Uterus (tissue), 3 donors: ENCODE measurements at regions not wholly inside any gene's neighbourhood (a gene's known extent, or its start where the extent isn't known, plus 50 kb on each side); places are given as distances from the start of the nearest gene placed in this dataset.

Experiments
- DNase-seq, 2 donors: peaks; one replicate each; pipeline ENCODE4 v3.0.0-alpha.2; 2019 to 2020
- H3K27ac ChIP-seq, 2 donors: fragments of 200-600 bp; sonication (generic); 1 replicate in 1 of 2; 2 replicates in 1 of 2; pipeline ENCODE4 v1.5.1; 2016 to 2018
- H3K27me3 ChIP-seq, 2 donors: fragments of 200-600 bp; sonication (generic); one replicate each; pipeline ENCODE4 v1.5.1; 2018 to 2019; ENCODE audit warnings: control low read depth in 1 of 2
- H3K36me3 ChIP-seq, 2 donors: fragments of 200-600 bp; sonication (generic); one replicate each; pipeline ENCODE4 v1.5.1; 2019; ENCODE audit warnings: control low read depth in 1 of 2
- H3K4me1 ChIP-seq, 2 donors: fragments of 200-600 bp; sonication (generic); one replicate each; pipeline ENCODE4 v1.5.1; 2018 to 2019; ENCODE audit warnings: control low read depth in 1 of 2
- H3K4me3 ChIP-seq, 2 donors: fragments of 200-600 bp; sonication (generic); 1 replicate in 1 of 2; 2 replicates in 1 of 2; pipeline ENCODE4 v1.5.1; 2018 to 2019; ENCODE audit warnings: mild to moderate bottlenecking in 1 of 2
- H3K9me3 ChIP-seq, 2 donors: fragments of 200-600 bp; sonication (generic); one replicate each; pipeline ENCODE4 v1.5.1; 2019; ENCODE audit warnings: control low read depth in 1 of 2
- CTCF ChIP-seq, 4 experiments: fragments of 200-600 bp in 2 of 4; fragments of 450-650 bp in 2 of 4; sonication (generic) in 2 of 4; IDR thresholded peaks; one replicate each; pipeline ENCODE4 v1.5.1; 2016 to 2019; ENCODE audit warnings: antibody characterized with exemption in 4 of 4, mild to moderate bottlenecking in 2 of 4, moderate library complexity in 1 of 4
- POLR2A ChIP-seq, 2 donors: fragments of 450-650 bp; IDR thresholded peaks; one replicate each; pipeline ENCODE4 v1.6.1; 2016; ENCODE audit warnings: antibody characterized with exemption in 2 of 2, mild to moderate bottlenecking in 1 of 2, moderate library complexity in 1 of 2
- intact Hi-C: fragments of 100-400 bp; cut with DNase I; formaldehyde crosslinking; loops from one replicate; pipeline ENCODE4 v1.15.1; 2023; ENCODE audit warnings: low total_unique reads
- donor health status: DM: yes; HTN: yes; CAD: no.

DNA sequence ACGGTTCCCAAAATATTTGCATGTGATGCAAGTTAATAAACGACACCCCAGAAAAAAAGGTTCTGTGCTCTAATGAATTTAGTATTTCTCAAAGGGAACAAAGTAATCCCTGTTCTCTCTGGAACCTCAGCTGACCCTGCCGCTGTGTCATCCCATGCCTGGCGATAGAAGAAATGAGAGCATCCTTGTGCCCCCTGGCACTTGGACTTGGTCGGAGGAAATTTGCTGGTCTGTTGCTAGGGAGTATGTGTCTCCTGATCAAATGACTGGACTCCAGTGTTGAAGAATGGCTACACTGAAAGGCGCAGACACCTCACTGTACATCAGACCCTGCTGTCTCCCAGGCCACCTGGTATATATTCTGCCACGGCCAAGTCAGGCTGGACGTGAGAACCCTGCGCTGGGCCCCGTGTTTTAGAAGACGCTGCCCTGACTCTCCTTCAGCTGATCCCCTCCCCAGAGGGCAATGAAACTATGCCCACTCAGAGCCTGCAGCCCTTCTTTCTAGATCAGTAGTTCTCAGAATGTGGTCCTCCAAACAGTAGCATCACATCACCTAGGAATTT, 67.2 kb downstream of the THNSL1 start:
- no peak overlapping the region for H3K27ac ChIP-seq
- intact Hi-C loops: no loop called here
- TF ChIP-seq POLR2A (IDR thresholded peaks at IDR 0.05) (no peak), CTCF (IDR thresholded peaks at IDR 0.05) (no peak)
- H3K27me3 ChIP-seq: no peaks in the 10 kb centered on the region
- H3K4me1 ChIP-seq: no peaks in the 10 kb centered on the region
- no peak for DNase-seq
- H3K9me3 ChIP-seq: no peaks in the 10 kb centered on the region
- H3K4me3 ChIP-seq: no peak overlapping the region
- H3K36me3 ChIP-seq: no peaks in the 10 kb centered on the region

GRCh38 chr10:25084447-25084846, 68.0 kb downstream of the THNSL1 start:
- H3K27ac ChIP-seq: no peak overlapping the region
- no peak for DNase-seq
- no peaks in the 10 kb centered on the region for H3K36me3 ChIP-seq
- H3K4me3 ChIP-seq: no peak overlapping the region
- no peaks in the 10 kb centered on the region for H3K27me3 ChIP-seq
- no peak for TF ChIP-seq CTCF (IDR thresholded peaks at IDR 0.05)
- no peak for TF ChIP-seq POLR2A (IDR thresholded peaks at IDR 0.05)
- intact Hi-C loops: no loop called here
- no peaks in the 10 kb centered on the region for H3K9me3 ChIP-seq
- H3K4me1 ChIP-seq: no peaks in the 10 kb centered on the region

GRCh38 chr10:25094590-25094989, 78.2 kb downstream of the THNSL1 start:
- Histone ChIP-seq H3K4me1 (no peaks in the 10 kb centered on the region), H3K27ac (no peak overlapping the region), H3K4me3 (no peak overlapping the region), H3K27me3 (no peaks in the 10 kb centered on the region), H3K36me3 (no peaks in the 10 kb centered on the region), H3K9me3 (no peaks in the 10 kb centered on the region)
- TF ChIP-seq CTCF (IDR thresholded peaks at IDR 0.05): no peak
- TF ChIP-seq POLR2A (IDR thresholded peaks at IDR 0.05): no peak
- DNase-seq: no peak
- intact Hi-C loops: no loop called here

DNA sequence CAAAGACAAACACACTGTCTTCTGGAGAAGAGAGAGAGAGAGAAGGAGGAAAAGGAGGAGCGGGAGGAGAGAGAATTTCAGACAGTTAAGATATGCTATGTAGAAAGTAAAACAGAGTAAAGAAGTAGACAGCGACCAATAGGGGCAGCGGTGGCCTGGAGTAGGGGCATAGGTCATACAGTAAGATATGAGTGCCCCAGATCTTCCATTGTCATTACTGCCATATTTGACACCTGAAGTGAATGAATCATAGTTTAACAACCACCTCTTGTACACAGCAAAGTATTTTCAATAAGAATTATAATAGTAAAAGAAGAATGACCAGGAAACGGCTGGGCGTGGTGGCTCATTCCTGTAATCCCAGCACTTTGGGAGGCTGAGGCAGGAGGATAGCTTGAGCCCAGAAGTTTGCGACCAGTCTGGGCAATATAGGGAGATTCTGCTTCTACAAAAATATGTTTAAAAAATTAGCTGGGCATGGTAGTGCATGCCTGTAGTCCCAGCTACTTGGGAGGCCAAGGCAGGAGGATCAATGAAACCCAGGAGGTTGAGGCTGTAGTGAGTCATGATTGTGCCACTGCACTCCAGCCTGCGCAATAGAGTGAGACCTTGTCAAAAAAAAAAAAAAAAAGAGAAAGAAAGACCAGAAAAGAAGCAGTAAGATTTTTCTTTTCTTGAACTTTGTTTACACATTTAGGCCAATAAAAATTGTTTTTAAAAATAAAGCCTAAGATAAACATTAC, 77.0 kb upstream of the GPR158 start:
- Histone ChIP-seq H3K36me3 (no peaks in the 10 kb centered on the region), H3K4me3 (no peak overlapping the region), H3K27ac (no peak overlapping the region), H3K27me3 (no peaks in the 10 kb centered on the region), H3K9me3 (no peaks in the 10 kb centered on the region), H3K4me1 (no peaks in the 10 kb centered on the region)
- intact Hi-C loops: no loop called here
- no peak for TF ChIP-seq CTCF (IDR thresholded peaks at IDR 0.05)
- TF ChIP-seq POLR2A (IDR thresholded peaks at IDR 0.05): no peak
- no peak for DNase-seq

DNA sequence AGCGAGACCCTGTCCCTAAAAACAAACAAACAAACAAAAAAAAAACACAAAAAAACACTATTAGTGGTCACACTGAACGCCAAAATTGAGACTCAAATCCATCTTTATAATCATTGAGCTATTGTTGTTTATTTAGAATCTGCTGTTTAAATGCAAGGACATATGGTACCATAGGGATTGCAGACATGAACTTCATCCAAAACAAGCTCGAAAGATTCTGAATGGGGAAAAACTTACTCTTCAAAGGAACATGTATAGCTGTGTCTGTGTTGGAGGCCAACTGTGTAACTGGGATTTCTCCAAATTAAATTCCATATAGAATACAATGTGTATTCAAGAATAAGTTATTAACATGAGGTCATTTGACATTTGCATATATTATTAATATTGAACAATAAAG, 74.7 kb upstream of the GPR158 start:
- Histone ChIP-seq H3K4me3 (no peak overlapping the region), H3K4me1 (no peaks in the 10 kb centered on the region), H3K27ac (no peak overlapping the region), H3K9me3 (no peaks in the 10 kb centered on the region), H3K36me3 (no peaks in the 10 kb centered on the region), H3K27me3 (no peaks in the 10 kb centered on the region)
- TF ChIP-seq POLR2A (IDR thresholded peaks at IDR 0.05) (no peak), CTCF (IDR thresholded peaks at IDR 0.05) (no peak)
- intact Hi-C loops: no loop called here
- no peak for DNase-seq
